ENCODE measurements at regions not wholly inside any gene's neighbourhood (a gene's known extent, or its start where the extent isn't known, plus 50 kb on each side); places are given as distances from the start of the nearest gene placed in this dataset.

DNA sequence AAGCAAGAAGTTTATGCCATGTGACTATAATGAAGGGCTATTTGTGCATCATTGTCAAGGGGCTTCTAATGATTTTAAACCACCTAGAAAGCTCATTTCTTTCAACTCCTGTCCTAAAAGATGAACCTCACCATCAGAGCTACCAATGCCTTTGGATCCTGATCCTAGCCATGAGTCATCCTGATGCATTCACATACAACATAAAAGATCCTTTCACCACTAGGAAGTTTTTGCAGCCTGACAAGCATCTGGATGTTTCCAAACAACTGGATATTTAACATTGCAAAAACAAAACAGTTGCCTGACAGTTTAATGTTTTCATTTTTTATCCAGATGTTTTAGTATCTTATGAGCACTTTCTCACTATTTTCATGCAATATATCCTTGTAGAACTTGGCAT, 425.3 kb downstream of the MBD2 start:
- Histone ChIP-seq H3K9me3 (ENCODE audit: low read depth, low read length) (no peaks in the 10 kb centered on the region), H4K20me1 (ENCODE audit: insufficient read depth, low read length) (no peaks in the 10 kb centered on the region), H3K36me3 (ENCODE audit: insufficient read depth, low read length) (no peaks in the 10 kb centered on the region), H3K4me1 (ENCODE audit: insufficient read depth, low read length) (peaks cover 20% of the 10 kb centered on the region), H3K4me3 (ENCODE audit: insufficient read depth, low read length) (no peak overlapping the region), H3K27me3 (ENCODE audit: insufficient read depth, low read length) (no peaks in the 10 kb centered on the region), H3K79me2 (ENCODE audit: insufficient read depth, low read length) (no peaks in the 10 kb centered on the region), H3K27ac (ENCODE audit: low read depth, low read length) (no peak overlapping the region), H3K4me2 (ENCODE audit: insufficient read depth, low read length) (no peak overlapping the region), H2AFZ (ENCODE audit: low read length) (no peak overlapping the region)
- DNase-seq (ENCODE audit: insufficient read length, low spot score, missing footprints): no peak
- TF ChIP-seq CTCF (IDR thresholded peaks at IDR 0.05; ENCODE audit: extremely low read depth, low read depth, low read length): no peak

GRCh38 chr18:53798516-53798915, 426.0 kb downstream of the MBD2 start:
- no peak for TF ChIP-seq CTCF (IDR thresholded peaks at IDR 0.05; ENCODE audit: extremely low read depth, low read depth, low read length)
- H3K9me3 ChIP-seq (ENCODE audit: low read depth, low read length): no peaks in the 10 kb centered on the region
- peaks cover 20% of the 10 kb centered on the region for H3K4me1 ChIP-seq (ENCODE audit: insufficient read depth, low read length)
- no peaks in the 10 kb centered on the region for H3K36me3 ChIP-seq (ENCODE audit: insufficient read depth, low read length)
- no peak overlapping the region for H3K4me3 ChIP-seq (ENCODE audit: insufficient read depth, low read length)
- no peak overlapping the region for H2AFZ ChIP-seq (ENCODE audit: low read length)
- no peaks in the 10 kb centered on the region for H3K79me2 ChIP-seq (ENCODE audit: insufficient read depth, low read length)
- H3K4me2 ChIP-seq (ENCODE audit: insufficient read depth, low read length): no peak overlapping the region
- DNase-seq (ENCODE audit: insufficient read length, low spot score, missing footprints): no peak
- no peak overlapping the region for H3K27ac ChIP-seq (ENCODE audit: low read depth, low read length)
- H4K20me1 ChIP-seq (ENCODE audit: insufficient read depth, low read length): no peaks in the 10 kb centered on the region
- no peaks in the 10 kb centered on the region for H3K27me3 ChIP-seq (ENCODE audit: insufficient read depth, low read length)

- Histone ChIP-seq H3K27me3 (ENCODE audit: insufficient read depth, low read length) (no peaks in the 10 kb centered on the region), H2AFZ (ENCODE audit: low read length) (no peak overlapping the region), H3K9me3 (ENCODE audit: low read depth, low read length) (no peaks in the 10 kb centered on the region), H3K36me3 (ENCODE audit: insufficient read depth, low read length) (no peaks in the 10 kb centered on the region), H3K4me2 (ENCODE audit: insufficient read depth, low read length) (no peak overlapping the region), H3K79me2 (ENCODE audit: insufficient read depth, low read length) (no peaks in the 10 kb centered on the region), H3K4me1 (ENCODE audit: insufficient read depth, low read length) (peaks cover 20% of the 10 kb centered on the region), H3K4me3 (ENCODE audit: insufficient read depth, low read length) (no peak overlapping the region), H3K27ac (ENCODE audit: low read depth, low read length) (no peak overlapping the region), H4K20me1 (ENCODE audit: insufficient read depth, low read length) (no peaks in the 10 kb centered on the region)
- TF ChIP-seq CTCF (IDR thresholded peaks at IDR 0.05; ENCODE audit: extremely low read depth, low read depth, low read length): no peak
- DNase-seq (ENCODE audit: insufficient read length, low spot score, missing footprints): no peak
These were observed 426.4 kb downstream of the MBD2 start for GRCh38 chr18:53797998-53798495.

GRCh38 chr18:53796040-53796729, 428.3 kb downstream of the MBD2 start:
- peak overlapping the region; percentile 28 for H3K4me2 ChIP-seq (ENCODE audit: insufficient read depth, low read length)
- H3K36me3 ChIP-seq (ENCODE audit: insufficient read depth, low read length): no peaks in the 10 kb centered on the region
- TF ChIP-seq CTCF (IDR thresholded peaks at IDR 0.05; ENCODE audit: extremely low read depth, low read depth, low read length): no peak
- H2AFZ ChIP-seq (ENCODE audit: low read length): peak overlapping the region; percentile 19
- peaks cover 20% of the 10 kb centered on the region for H3K4me1 ChIP-seq (ENCODE audit: insufficient read depth, low read length)
- peak overlapping the region; percentile 46 for H3K27ac ChIP-seq (ENCODE audit: low read depth, low read length)
- H3K27me3 ChIP-seq (ENCODE audit: insufficient read depth, low read length): no peaks in the 10 kb centered on the region
- no peaks in the 10 kb centered on the region for H4K20me1 ChIP-seq (ENCODE audit: insufficient read depth, low read length)
- peak; percentile 60 for DNase-seq (ENCODE audit: insufficient read length, low spot score, missing footprints)
- H3K9me3 ChIP-seq (ENCODE audit: low read depth, low read length): no peaks in the 10 kb centered on the region
- H3K79me2 ChIP-seq (ENCODE audit: insufficient read depth, low read length): no peaks in the 10 kb centered on the region
- H3K4me3 ChIP-seq (ENCODE audit: insufficient read depth, low read length): no peak overlapping the region
